H1 (cell line): ENCODE measurements at regions not wholly inside any gene's neighbourhood (a gene's known extent, or its start where the extent isn't known, plus 50 kb on each side); places are given as distances from the start of the nearest gene placed in this dataset.

ENCODE experiments used
- CTCF ChIA-PET: fragments of 300-600 bp; sonication (Branson Sonifier 250); formaldehyde crosslinking; loops from one replicate; lab custom pipeline; 2021; ENCODE audit not compliant: partially characterized antibody; lab: Charles Lee
- POLR2A ChIA-PET: fragments of 300-600 bp; sonication (Branson Sonifier 250); formaldehyde crosslinking; loops from one replicate; lab custom pipeline; 2021; ENCODE audit warnings: inconsistent platforms; ENCODE audit not compliant: partially characterized antibody; lab: Charles Lee
- DNase-seq, 2 experiments: peaks; one replicate each; pipeline versions ENCODE4 v3.0.0 to v3.0.0-alpha.2; 2010 to 2022; ENCODE audit warnings: low spot score in 2 of 2, low read depth in 1 of 2, mixed read lengths in 1 of 2
- FAIRE-seq: peaks from 2 replicates; lab custom pipeline; 2011; peaks lifted over from hg19 to GRCh38; lab: Jason Lieb, UNC
- H2AFZ ChIP-seq: 2 replicates; pipeline ENCODE4 v1.8.1; 2012; ENCODE audit warnings: low read length, inconsistent platforms
- H2AK5ac ChIP-seq: 2 replicates; pipeline ENCODE4 v1.6.1; 2013; ENCODE audit warnings: low read depth, low read length
- H2BK120ac ChIP-seq: replicated peaks from 2 replicates; pipeline ENCODE3; 2013; ENCODE audit warnings: low read depth, low read length, inconsistent platforms
- H2BK12ac ChIP-seq: 2 replicates; pipeline ENCODE4 v1.6.1; 2013; ENCODE audit warnings: low read depth, low read length
- H2BK15ac ChIP-seq: 2 replicates; pipeline ENCODE4 v1.6.1; 2013; ENCODE audit warnings: low read length
- H2BK20ac ChIP-seq: 2 replicates; pipeline ENCODE4 v1.6.1; 2013; ENCODE audit warnings: low read length
- H2BK5ac ChIP-seq: 2 replicates; pipeline ENCODE4 v1.6.1; 2013; ENCODE audit warnings: low read depth, low read length
- H3K14ac ChIP-seq: 2 replicates; pipeline ENCODE4 v1.6.1; 2013; ENCODE audit warnings: inconsistent platforms; ENCODE audit not compliant: insufficient read length
- H3K18ac ChIP-seq: 2 replicates; pipeline ENCODE4 v1.6.1; 2013; ENCODE audit warnings: low read length; ENCODE audit errors: extremely low read depth
- H3K23ac ChIP-seq: 2 replicates; pipeline ENCODE4 v1.6.1; 2013; ENCODE audit warnings: inconsistent platforms; ENCODE audit not compliant: insufficient read length
- H3K23me2 ChIP-seq: 2 replicates; pipeline ENCODE4 v1.6.1; 2013; ENCODE audit warnings: low read depth, low read length
- H3K27ac ChIP-seq: 2 replicates; pipeline ENCODE4 v1.6.1; 2011; ENCODE audit warnings: low read depth, low read length, inconsistent platforms
- H3K27me3 ChIP-seq, 4 experiments: replicated peaks in 1 of 4; 1 replicate in 1 of 4; 2 replicates in 3 of 4; pipeline versions ENCODE4 v1.6.1 to v1.8.1; 2011 to 2013; ENCODE audit warnings: low read length in 3 of 4, mild to moderate bottlenecking in 3 of 4, inconsistent platforms in 2 of 4, mixed read lengths in 2 of 4, moderate library complexity in 1 of 4; ENCODE audit not compliant: control insufficient read depth in 3 of 4, insufficient read depth in 3 of 4; ENCODE audit errors: extremely low read depth in 1 of 4
- H3K36me3 ChIP-seq, 4 experiments: 2 replicates each; pipeline versions ENCODE4 v1.6.1 to v1.8.1; 2011 to 2013; ENCODE audit warnings: mild to moderate bottlenecking in 4 of 4, low read length in 3 of 4, moderate library complexity in 2 of 4, control low read depth in 1 of 4, inconsistent platforms in 1 of 4; ENCODE audit not compliant: insufficient read depth in 4 of 4, control insufficient read depth in 2 of 4
- H3K4ac ChIP-seq: replicated peaks from 2 replicates; pipeline ENCODE3; 2013; ENCODE audit warnings: low read length, low read depth, mixed read lengths, inconsistent platforms; ENCODE audit not compliant: insufficient read length
- H3K4me1 ChIP-seq, 4 experiments: replicated peaks in 1 of 4; 1 replicate in 1 of 4; 2 replicates in 3 of 4; pipeline versions ENCODE4 v1.6.1 to v1.8.1; 2011 to 2013; ENCODE audit warnings: low read length in 3 of 4, inconsistent platforms in 2 of 4, mixed read lengths in 1 of 4; ENCODE audit not compliant: insufficient read depth in 4 of 4, control insufficient read depth in 3 of 4
- H3K4me2 ChIP-seq, 2 experiments: 2 replicates each; pipeline versions ENCODE4 v1.6.1 to v1.8.1; 2011 to 2013; ENCODE audit warnings: low read depth in 2 of 2, low read length in 2 of 2, control low read depth in 1 of 2, inconsistent platforms in 1 of 2, mild to moderate bottlenecking in 1 of 2; ENCODE audit not compliant: insufficient read depth in 1 of 2
- H3K4me3 ChIP-seq, 4 experiments: fragments of 200-600, 300-600 bp in 1 of 4; sonication (generic), shearing (Covaris generic), sonication (Bioruptor Twin) in 1 of 4; 2 replicates each; pipeline versions ENCODE4 v1.5.1 to v1.8.1; 2011 to 2016; ENCODE audit warnings: low read length in 4 of 4, low read depth in 3 of 4, control low read depth in 2 of 4, inconsistent platforms in 2 of 4, mild to moderate bottlenecking in 2 of 4, mixed read lengths in 1 of 4, moderate library complexity in 1 of 4; ENCODE audit not compliant: insufficient read depth in 2 of 4; ENCODE audit errors: extremely low read depth in 1 of 4
- H3K56ac ChIP-seq: replicated peaks from 2 replicates; pipeline ENCODE3; 2013; ENCODE audit warnings: low read depth, mild to moderate bottlenecking, mixed read lengths, low read length, inconsistent platforms; ENCODE audit not compliant: insufficient read length
- H3K79me1 ChIP-seq: 2 replicates; pipeline ENCODE4 v1.6.1; 2013; ENCODE audit warnings: low read depth, low read length, control low read depth
- H3K79me2 ChIP-seq, 2 experiments: 2 replicates each; pipeline versions ENCODE4 v1.6.1 to v1.8.1; 2012 to 2013; ENCODE audit warnings: low read length in 2 of 2, mild to moderate bottlenecking in 2 of 2, inconsistent platforms in 1 of 2; ENCODE audit not compliant: insufficient read depth in 2 of 2, control insufficient read depth in 1 of 2
- H3K9ac ChIP-seq, 4 experiments: replicated peaks in 1 of 4; 1 replicate in 1 of 4; 2 replicates in 3 of 4; pipeline versions ENCODE4 v1.6.1 to v1.8.1; 2011 to 2013; ENCODE audit warnings: low read depth in 3 of 4, low read length in 3 of 4, control low read depth in 2 of 4, mild to moderate bottlenecking in 2 of 4, moderate library complexity in 2 of 4, inconsistent platforms in 1 of 4; ENCODE audit errors: extremely low read depth in 1 of 4
- H3K9me3 ChIP-seq, 2 experiments: 2 replicates each; pipeline versions ENCODE4 v1.6.1 to v1.8.1; 2012 to 2013; ENCODE audit warnings: mild to moderate bottlenecking in 2 of 2, moderate library complexity in 2 of 2, control low read depth in 1 of 2, inconsistent platforms in 1 of 2, low read depth in 1 of 2, low read length in 1 of 2, mixed read lengths in 1 of 2; ENCODE audit not compliant: insufficient read depth in 2 of 2
- H4K20me1 ChIP-seq, 2 experiments: replicated peaks in 1 of 2; 2 replicates each; pipeline versions ENCODE3 to v1.8.1; 2011 to 2013; ENCODE audit warnings: inconsistent platforms in 2 of 2, low read length in 2 of 2, mild to moderate bottlenecking in 1 of 2; ENCODE audit not compliant: insufficient read depth in 2 of 2, control insufficient read depth in 1 of 2
- H4K5ac ChIP-seq: 2 replicates; pipeline ENCODE4 v1.6.1; 2013; ENCODE audit warnings: low read length, low read depth, mixed read lengths, inconsistent platforms; ENCODE audit not compliant: insufficient read length
- H4K8ac ChIP-seq: 2 replicates; pipeline ENCODE4 v1.8.0; 2013; ENCODE audit warnings: mild to moderate bottlenecking, moderate library complexity, low read length, inconsistent platforms; ENCODE audit not compliant: insufficient read depth; ENCODE audit errors: extremely low read depth
- H4K91ac ChIP-seq: replicated peaks from 2 replicates; pipeline ENCODE3; 2013; ENCODE audit warnings: low read length, mixed read lengths, inconsistent platforms; ENCODE audit not compliant: insufficient read length
- CBX5 ChIP-seq: fragments of 300-800, 300-1000 bp; sonication (generic); IDR thresholded peaks from 2 replicates; pipeline ENCODE4 v1.7.1; 2016; ENCODE audit warnings: antibody characterized with exemption, low read length, low read depth
- CHD1 ChIP-seq: IDR thresholded peaks from 2 replicates; pipeline ENCODE4 v1.6.1; 2012; ENCODE audit warnings: low read depth, low read length, improper control_type of control experiment
- CTBP2 ChIP-seq: IDR thresholded peaks from 2 replicates; pipeline ENCODE4 v1.7.0; 2011; ENCODE audit warnings: borderline replicate concordance, mild to moderate bottlenecking, moderate library complexity, mixed read lengths, low read length; ENCODE audit not compliant: insufficient read depth, insufficient read length
- RBBP5 ChIP-seq: IDR thresholded peaks from 2 replicates; pipeline ENCODE4 v1.7.1; 2012; ENCODE audit warnings: low read depth, mild to moderate bottlenecking, inconsistent platforms, low read length, moderate library complexity, borderline replicate concordance
- RXRA ChIP-seq: IDR thresholded peaks from 2 replicates; pipeline ENCODE4 v1.6.1; 2011; ENCODE audit warnings: low read depth, mild to moderate bottlenecking, low read length, moderate library complexity; ENCODE audit not compliant: insufficient read depth
- SP1 ChIP-seq: IDR thresholded peaks from 2 replicates; pipeline ENCODE4 v1.6.1; 2011; ENCODE audit warnings: low read depth, low read length
- SP2 ChIP-seq: IDR thresholded peaks from 2 replicates; pipeline ENCODE4 v1.6.1; 2012; ENCODE audit warnings: mild to moderate bottlenecking, low read length, inconsistent platforms
- TCF12 ChIP-seq: IDR thresholded peaks from 2 replicates; pipeline ENCODE4 v1.6.1; 2011; ENCODE audit warnings: low read depth, mild to moderate bottlenecking, low read length
- ZNF274 ChIP-seq: IDR thresholded peaks from 2 replicates; pipeline ENCODE4 v1.7.0; 2012; ENCODE audit warnings: low read length, borderline replicate concordance; ENCODE audit errors: extremely low read depth
- WGBS, 2 experiments: shearing (Covaris generic) in 1 of 2; methylation state at CpG; one replicate each; pipeline versions ENCODE4 v1.1.6 to v1.1.7; 2013 to 2015; ENCODE audit warnings: low lambda C conversion rate in 2 of 2, mixed read lengths in 2 of 2, inconsistent platforms in 1 of 2, low coverage in 1 of 2, missing lambda C conversion rate in 1 of 2; ENCODE audit not compliant: insufficient replicate concordance in 2 of 2, insufficient coverage in 1 of 2, insufficient read length in 1 of 2; ENCODE audit errors: extremely low coverage in 1 of 2, missing lambda C conversion rate in 1 of 2; 5-methylcytosine and 5-hydroxymethylcytosine counted together
- TF ChIP-seq, protein P1 (sequence below): IDR thresholded peaks from 2 replicates; pipeline ENCODE4 v1.6.1; 2011; ENCODE audit warnings: low read length, improper control_type of control experiment

DNA sequence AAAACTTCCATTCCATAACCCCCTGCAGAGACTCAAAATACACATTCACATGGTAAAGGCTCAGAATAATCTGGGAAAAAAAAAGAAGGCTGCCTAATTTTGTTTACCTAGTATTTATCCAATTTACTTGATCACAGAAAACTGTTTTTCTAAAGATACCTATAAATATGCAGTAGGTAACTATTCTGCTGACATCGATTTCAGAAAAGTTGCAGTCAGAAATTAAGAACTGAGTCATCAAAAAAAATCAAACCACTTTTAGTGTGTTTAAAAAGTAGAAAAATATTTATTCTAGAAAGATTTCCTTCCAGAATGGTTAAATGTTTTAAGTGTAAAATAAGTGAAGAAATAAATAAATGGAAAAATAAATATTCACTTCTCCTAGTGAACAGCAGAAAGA lies 254.5 kb upstream of the CAND1 start:
- Histone ChIP-seq H2AFZ (no peak overlapping the region), H3K27me3 (no peaks in the 10 kb centered on the region), H3K4me2 (no peak overlapping the region), H3K18ac (no peak overlapping the region), H3K27ac (no peak overlapping the region), H3K4me1 (peaks cover 0 to 9% (median 6%) of the 10 kb centered on the region in 4 experiments; a peak in 4 of 7 replicates), H3K36me3 (no peaks in the 10 kb centered on the region), H4K8ac (no peak overlapping the region), H3K14ac (no peak overlapping the region), H3K4ac (no peak overlapping the region), H2AK5ac (no peak overlapping the region), H3K9me3 (no peaks in the 10 kb centered on the region), H3K9ac (no peak overlapping the region), H4K5ac (no peak overlapping the region), H2BK120ac (no peak overlapping the region), H2BK15ac (no peak overlapping the region), H2BK5ac (no peak overlapping the region), H3K56ac (no peak overlapping the region), H2BK20ac (no peak overlapping the region), H3K23ac (no peak overlapping the region), H4K91ac (no peak overlapping the region), H3K23me2 (no peaks in the 10 kb centered on the region), H3K79me1 (no peaks in the 10 kb centered on the region), H4K20me1 (no peaks in the 10 kb centered on the region), H3K79me2 (no peaks in the 10 kb centered on the region), H2BK12ac (no peak overlapping the region), H3K4me3 (no peak overlapping the region)
- ChIA-PET POLR2A (no interaction called here), CTCF (interaction anchor here (3.0 kb wide), 1 partner anchor 11 kb away, joined by 14 read pairs; no protein-coding TSS in a partner anchor)
- DNase-seq = no peak
- no peak for FAIRE-seq
- 95% methylated on average over 1 of the region's 1 CpG; no CpG with 5 or more reads in 1 of the 2 experiments for WGBS, 2 experiments
- TF ChIP-seq CTBP2 (no peak), CHD1 (no peak), TCF12 (no peak), RXRA (no peak), CBX5 (no peak), RBBP5 (no peak), SP2 (no peak), ZNF274 (no peak), SP1 (no peak)
- TF ChIP-seq, protein P1, sequence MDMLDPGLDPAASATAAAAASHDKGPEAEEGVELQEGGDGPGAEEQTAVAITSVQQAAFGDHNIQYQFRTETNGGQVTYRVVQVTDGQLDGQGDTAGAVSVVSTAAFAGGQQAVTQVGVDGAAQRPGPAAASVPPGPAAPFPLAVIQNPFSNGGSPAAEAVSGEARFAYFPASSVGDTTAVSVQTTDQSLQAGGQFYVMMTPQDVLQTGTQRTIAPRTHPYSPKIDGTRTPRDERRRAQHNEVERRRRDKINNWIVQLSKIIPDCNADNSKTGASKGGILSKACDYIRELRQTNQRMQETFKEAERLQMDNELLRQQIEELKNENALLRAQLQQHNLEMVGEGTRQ = no peak
